ENCODE measurements at regions not wholly inside any gene's neighbourhood (a gene's known extent, or its start where the extent isn't known, plus 50 kb on each side); places are given as distances from the start of the nearest gene placed in this dataset.

DNA sequence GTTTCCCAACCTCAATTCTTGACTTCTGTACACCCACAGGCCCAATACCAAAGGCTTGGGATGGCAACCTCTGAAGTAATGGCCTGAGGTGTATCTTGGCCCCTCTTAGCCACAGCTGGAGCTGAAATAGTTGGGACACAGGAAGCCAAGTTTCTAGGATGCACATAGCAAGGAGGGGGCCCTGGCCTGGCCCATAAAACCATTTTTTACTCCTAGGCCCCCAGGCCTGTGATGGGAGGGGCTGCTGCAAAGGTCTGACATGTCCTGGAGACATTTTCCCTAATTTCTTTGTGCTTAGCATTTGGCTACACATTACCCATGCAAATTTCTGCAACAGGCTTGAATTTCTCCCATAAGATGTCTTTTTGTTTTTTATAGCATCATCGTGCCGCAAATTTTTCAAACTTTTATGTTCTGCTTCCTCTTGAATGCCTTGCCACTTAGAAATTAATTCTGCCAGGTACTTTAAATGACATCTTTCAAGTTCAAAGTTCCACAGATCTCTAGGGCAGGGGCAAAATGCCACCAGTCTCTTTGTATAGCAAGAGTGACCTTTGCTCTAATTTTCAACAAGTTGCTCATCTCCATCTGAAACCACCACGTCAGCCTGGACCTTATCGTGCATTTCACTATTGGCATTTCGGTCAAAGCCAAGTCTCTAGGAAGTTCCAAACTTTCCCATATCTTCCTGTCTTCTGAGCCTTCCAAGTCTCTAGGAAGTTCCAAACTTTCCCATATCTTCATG is 490.8 kb downstream of the IPMK start:
- no peak for DNase-seq

DNA sequence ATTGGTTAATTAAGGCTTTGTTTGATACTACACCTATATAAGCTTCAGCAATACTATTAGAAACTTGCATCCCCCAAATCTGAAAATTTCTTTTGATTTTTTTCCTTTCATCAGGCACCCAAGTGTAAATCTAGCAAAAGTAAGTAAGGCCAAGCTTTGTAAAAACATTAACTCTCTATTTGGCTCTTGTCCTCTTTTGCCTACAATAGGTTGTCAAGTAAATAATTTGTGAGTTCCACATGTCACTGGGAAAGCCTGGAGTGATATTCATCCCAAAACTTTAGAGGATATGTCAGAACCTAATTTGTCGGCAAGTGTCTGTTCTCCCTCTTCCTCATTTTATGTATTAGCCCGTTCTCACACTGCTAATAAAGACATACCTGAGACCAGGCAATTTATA is 492.4 kb downstream of the IPMK start:
- no peak for DNase-seq

GRCh38 chr10:57769298-57769697 is 498.4 kb downstream of the IPMK start:
- DNase-seq: no peak

GRCh38 chr10:57759777-57760176 is 507.9 kb downstream of the IPMK start:
- DNase-seq: no peak

- no peak for DNase-seq
These were observed 512.9 kb downstream of the IPMK start for GRCh38 chr10:57754803-57755202.

DNA sequence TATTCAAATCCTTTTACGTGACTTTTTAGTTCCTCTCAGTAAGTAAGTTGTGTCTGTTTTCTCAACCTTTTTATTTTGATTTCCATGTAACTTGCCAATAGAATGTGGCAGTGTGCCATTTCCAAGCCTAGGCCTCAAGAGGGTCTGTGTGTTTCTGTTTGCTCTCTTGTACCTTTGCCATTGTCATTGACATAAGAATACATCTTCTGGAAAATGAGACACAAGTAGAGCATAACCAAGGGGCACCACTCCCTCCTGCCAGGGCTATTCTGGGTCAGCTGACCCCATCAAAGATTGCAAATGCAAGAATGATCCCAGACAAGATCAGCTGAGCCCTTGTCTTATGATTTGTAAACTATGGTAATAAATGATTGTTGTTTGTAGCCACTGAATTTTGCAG is 524.0 kb downstream of the IPMK start:
- DNase-seq: no peak

GRCh38 chr10:57741751-57742150 is 525.9 kb downstream of the IPMK start:
- DNase-seq: no peak

- DNase-seq: no peak
These were observed 544.4 kb downstream of the IPMK start for GRCh38 chr10:57723305-57723704.

DNA sequence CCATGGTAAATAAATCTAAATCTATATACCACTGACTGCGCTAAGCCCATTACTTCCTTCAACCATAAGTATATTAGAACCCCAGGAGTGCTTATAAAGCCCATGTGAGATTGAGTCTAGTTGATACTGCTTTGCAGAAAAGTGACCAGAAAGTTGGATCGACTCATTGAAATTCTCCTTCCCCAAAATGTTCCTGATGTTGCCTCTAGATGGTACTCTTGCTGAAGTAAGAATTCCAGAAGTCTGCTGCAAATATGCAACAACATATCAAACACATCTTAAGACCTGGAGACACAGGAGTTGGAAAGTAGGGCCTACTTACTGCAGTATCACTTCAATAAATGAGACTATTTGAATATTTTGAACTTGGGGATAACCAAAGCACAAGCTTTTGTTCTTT is 550.8 kb downstream of the IPMK start:
- no peak for DNase-seq

GRCh38 chr10:57715233-57715632 is 552.5 kb downstream of the IPMK start:
- DNase-seq: no peak

DNA sequence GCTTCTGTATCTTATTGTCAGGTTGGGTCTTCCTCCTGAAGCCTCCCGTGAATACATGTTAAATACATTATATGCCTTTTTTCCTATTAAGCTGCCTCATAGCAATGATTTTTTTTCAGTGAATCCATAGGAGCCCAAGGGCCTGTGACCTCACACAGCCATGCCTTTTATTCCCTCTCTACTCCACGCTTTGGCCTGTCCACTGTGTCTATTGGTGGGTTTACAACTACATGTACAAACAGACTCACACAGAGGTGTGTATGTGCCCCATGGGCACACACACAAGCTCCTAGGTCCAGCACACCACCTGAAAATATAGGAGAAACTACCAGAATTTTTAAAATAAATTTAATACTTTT is 560.4 kb downstream of the IPMK start:
- no peak for DNase-seq

DNA sequence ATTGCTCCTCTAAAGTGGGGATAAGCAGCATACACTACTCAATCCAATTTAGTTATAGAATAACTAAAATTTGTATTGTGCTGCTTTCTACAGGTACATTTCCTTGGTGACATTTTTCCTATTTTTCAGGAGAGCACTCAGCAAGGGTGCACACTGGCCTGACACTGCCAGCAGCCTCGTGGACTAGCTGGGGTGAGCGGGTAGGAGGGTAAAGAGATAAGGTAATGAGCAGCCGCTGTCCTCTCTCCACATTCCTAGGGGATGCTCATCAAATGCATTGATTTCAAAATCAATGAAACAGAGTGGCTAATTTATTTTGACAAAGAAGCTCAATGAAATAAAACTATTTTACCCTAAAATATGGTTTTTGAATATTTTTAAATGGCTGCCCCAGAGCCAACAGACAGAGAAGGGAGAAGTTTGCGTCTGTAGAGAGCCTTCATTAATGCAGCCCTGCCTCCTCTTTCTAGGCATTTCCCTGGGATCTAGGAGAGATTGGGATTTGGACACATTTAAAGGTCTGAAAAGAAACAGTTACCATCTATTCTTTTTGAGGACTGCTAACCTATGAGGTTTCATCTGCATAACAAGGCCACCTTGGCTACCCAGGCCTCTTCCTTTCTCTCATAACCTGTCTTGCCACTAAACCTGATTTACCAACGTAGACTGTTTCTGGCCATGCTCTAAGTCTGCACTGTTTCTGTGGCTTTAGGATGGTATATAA is 561.0 kb downstream of the IPMK start:
- no peak for DNase-seq

DNA sequence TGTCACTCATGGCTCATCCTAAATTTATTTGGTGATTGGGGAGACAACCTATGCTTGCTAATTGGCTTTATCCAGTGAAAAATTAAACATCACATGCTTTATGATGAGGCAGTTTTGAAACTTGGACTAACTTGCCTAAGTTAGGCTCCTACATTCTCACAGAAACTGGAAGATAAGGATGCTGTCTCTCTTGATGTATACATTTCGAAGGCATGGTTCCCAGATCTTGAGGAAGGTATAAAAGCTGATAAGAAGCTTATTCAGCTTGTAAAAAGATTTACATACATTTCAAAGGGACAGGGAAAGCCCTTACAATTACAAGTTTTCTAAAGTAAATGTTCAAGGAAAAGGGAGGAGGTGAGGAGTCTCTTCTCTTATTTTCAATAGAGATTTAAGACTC is 561.7 kb downstream of the IPMK start:
- no peak for DNase-seq

DNA sequence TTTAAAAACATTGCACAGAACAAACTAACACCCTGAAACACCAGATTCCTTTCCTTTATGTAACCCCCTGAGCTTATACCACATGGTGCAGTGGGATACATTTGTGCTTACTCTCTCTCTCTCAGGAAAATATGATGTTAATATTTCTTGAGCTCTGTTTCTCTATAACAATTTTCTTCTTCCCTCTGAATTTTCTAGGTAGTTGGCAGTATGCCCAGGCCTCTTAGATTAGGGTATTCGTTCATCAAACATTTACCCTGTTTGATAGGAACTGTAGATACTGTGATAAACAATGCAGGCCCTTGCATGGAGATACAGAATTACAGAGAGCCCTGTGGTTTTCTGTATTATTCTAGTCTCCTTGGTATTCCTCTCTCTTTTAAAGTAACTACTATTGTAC is 567.8 kb downstream of the IPMK start:
- no peak for DNase-seq

DNA sequence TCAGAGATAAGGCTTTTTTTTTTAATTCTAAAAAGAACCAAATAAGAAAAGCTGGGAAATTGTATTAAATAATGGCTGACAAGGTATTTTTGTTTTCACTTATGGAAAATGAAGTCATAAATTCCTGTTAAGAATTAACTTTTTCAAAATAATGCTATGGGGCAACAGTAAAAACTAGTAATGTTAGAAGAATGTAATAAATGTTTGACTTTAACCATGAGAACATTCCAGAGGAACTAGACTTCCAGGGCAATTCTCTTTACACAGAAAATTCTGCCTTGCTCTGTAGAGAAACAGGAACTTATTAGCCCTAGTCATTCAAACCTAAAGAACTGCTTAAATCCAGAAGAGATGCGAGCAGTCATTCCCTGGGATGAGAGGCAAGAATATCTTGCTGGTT is 571.1 kb downstream of the IPMK start:
- no peak for DNase-seq

- DNase-seq: no peak
These were observed 572.6 kb downstream of the IPMK start for GRCh38 chr10:57694956-57695608.

DNA sequence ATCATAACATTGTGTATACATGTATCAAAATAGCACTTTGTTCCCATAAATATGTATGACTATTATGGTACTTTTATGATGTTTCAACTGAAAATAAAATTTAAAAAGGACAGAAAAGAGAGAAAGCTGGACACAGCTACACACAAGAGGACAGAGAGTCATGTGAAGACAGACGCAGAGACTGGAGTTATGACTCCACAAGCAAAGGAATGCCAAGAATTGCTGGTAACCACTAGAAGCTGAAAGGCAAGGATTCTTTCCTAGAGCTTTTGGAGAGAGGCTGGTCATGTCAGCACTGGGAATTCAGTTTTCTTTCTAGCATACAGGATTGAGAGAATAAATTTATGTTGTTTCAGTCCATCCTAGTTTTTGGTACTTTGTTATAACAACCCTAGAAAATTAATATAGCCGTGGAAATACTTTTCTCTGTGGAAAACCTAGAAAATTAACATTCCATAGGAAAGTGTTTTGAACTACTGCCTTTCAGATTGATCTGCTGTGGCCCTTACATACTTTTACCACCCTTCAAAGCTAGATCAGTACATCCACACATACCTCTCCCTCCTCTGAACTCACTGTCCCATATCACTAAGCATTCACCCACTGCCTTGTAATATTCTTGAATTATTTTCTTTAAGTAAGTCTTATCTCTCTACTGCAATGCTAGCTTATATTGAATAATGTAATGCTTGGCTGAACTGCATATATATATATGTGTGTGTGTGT is 575.3 kb downstream of the IPMK start:
- DNase-seq: no peak

DNA sequence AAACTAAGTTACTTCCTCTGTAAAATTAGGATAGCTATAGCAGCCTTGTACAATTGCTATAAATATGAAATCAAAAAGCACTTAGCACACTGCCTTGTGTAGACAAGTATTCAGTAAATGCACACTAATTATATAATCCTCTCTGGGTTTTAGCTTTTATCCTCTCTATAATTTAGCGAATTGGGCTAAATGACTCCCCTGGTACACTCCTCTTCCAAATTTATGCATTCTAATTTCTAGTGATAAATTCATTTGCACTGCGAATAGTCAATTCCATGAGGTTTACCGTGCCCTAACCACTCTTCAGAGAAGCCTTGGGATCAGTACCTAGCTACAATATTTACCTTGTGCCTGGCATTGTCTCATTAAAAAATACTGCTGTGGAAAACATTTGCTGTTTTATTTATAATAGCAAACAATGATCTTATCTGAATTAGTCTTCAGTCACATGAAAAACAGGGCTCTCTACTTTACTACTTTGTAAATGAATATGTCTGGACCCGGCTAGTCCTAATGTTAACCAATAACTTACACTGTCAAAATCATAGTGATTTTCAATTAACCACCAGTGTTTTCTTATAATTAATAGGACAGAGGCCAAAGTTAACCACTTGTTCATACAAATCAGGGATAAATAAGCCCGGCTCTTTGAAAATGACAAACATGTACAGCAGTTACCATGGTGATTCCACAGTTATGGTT is 577.9 kb downstream of the IPMK start:
- DNase-seq: no peak

GRCh38 chr10:57679916-57680315 is 587.8 kb downstream of the IPMK start:
- no peak for DNase-seq

DNA sequence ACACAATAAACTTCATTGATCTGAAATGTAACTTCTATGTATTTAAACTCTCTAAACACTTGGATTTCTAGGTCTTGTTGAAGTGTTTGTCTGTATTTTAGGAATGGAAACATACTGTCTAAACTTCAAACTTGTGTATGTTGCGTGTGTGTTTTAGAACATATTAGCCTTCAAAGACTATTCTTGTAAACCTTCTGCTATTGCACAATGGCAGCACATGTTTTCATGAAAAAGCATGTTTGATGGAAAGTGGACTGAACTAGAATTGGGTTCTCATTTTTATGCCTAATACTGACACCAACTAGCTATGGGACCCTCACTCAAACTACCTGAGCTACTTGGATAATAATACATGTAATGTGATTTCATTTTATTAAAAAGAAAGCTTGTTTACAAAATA is 592.6 kb downstream of the IPMK start:
- no peak for DNase-seq

- DNase-seq: no peak
These were observed 594.2 kb downstream of the IPMK start for GRCh38 chr10:57673446-57673960.

GRCh38 chr10:57664815-57665214 is 602.9 kb downstream of the IPMK start:
- DNase-seq: no peak

DNA sequence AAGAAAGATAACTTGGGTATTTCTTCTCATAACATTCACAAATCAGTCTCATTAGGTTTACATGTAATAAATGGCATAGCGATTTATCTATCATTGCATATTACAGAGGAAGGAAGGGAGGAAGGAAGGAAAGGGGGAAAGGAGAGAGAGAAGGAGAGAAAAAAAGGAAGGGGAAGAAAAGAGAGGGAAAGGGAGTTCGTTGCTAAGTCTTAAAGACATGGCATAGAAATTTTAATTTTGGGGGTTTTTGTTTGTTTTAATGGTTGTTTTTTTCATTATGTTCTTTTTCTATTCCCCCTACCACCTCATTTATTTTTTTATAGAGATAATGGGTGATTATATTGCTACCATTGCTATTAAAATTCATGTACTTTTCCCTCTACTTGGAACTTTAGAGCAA is 604.3 kb downstream of the IPMK start:
- no peak for DNase-seq
